Peyer's patch (tissue), 4 donors: ENCODE measurements at regions not wholly inside any gene's neighbourhood (a gene's known extent, or its start where the extent isn't known, plus 50 kb on each side); places are given as distances from the start of the nearest gene placed in this dataset.

ENCODE experiments used
- DNase-seq, 3 donors: peaks; one replicate each; pipeline ENCODE4 v3.0.0-alpha.2; 2017 to 2019
- H3K27ac ChIP-seq, 4 donors: fragments of 200-600 bp; sonication (generic); one replicate each; pipeline ENCODE4 v1.5.1; 2016 to 2019
- H3K27me3 ChIP-seq, 2 donors: fragments of 200-600 bp; sonication (generic); one replicate each; pipeline ENCODE4 v1.5.1; 2019
- H3K36me3 ChIP-seq, 3 donors: fragments of 200-600 bp; sonication (generic); one replicate each; pipeline ENCODE4 v1.5.1; 2016 to 2019
- H3K4me1 ChIP-seq, 4 donors: fragments of 200-600 bp; sonication (generic); one replicate each; pipeline ENCODE4 v1.5.1; 2016 to 2019
- H3K4me3 ChIP-seq, 4 donors: fragments of 200-600 bp; sonication (generic); 1 replicate in 3 of 4; 2 replicates in 1 of 4; pipeline ENCODE4 v1.5.1; 2016 to 2019; ENCODE audit warnings: mild to moderate bottlenecking in 1 of 4
- H3K9me3 ChIP-seq, 4 donors: fragments of 200-600 bp; sonication (generic); one replicate each; pipeline ENCODE4 v1.5.1; 2016 to 2019; ENCODE audit warnings: mild to moderate bottlenecking in 1 of 4
- POLR2A ChIP-seq, 2 donors: fragments of 450-650 bp; IDR thresholded peaks; one replicate each; pipeline ENCODE4 v1.5.1; 2017; ENCODE audit warnings: antibody characterized with exemption in 2 of 2, mild to moderate bottlenecking in 2 of 2, moderate library complexity in 2 of 2
- TF ChIP-seq, protein P1 (sequence below), 6 experiments: fragments of 450-650 bp in 4 of 6; fragments of 200-600 bp in 2 of 6; sonication (generic) in 1 of 6; IDR thresholded peaks; one replicate each; pipeline ENCODE4 v1.5.1; 2017 to 2019; ENCODE audit warnings: antibody characterized with exemption in 6 of 6, mild to moderate bottlenecking in 3 of 6, moderate library complexity in 1 of 6

DNA sequence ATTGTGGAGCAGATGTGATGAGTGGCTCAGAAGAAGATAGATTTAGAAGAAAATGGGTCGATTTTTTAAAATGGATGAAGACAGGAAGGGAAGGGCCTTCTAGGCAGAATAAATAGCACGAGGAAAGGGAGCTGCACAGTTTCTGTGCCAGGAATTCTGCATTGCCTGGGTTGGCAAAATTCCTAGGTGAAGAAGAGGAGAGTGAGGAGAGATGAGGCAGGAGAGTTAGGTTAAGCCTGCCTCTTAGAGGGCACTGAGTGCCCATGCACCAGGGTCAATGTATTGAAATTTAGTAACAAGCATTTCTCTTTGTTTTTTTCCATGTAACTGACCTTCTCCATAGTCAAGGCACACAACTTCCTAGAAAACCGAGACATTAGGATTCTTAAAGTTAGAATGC lies 159.5 kb downstream of the YTHDC2 start:
- no peak for TF ChIP-seq POLR2A (IDR thresholded peaks at IDR 0.05)
- TF ChIP-seq, protein P1, sequence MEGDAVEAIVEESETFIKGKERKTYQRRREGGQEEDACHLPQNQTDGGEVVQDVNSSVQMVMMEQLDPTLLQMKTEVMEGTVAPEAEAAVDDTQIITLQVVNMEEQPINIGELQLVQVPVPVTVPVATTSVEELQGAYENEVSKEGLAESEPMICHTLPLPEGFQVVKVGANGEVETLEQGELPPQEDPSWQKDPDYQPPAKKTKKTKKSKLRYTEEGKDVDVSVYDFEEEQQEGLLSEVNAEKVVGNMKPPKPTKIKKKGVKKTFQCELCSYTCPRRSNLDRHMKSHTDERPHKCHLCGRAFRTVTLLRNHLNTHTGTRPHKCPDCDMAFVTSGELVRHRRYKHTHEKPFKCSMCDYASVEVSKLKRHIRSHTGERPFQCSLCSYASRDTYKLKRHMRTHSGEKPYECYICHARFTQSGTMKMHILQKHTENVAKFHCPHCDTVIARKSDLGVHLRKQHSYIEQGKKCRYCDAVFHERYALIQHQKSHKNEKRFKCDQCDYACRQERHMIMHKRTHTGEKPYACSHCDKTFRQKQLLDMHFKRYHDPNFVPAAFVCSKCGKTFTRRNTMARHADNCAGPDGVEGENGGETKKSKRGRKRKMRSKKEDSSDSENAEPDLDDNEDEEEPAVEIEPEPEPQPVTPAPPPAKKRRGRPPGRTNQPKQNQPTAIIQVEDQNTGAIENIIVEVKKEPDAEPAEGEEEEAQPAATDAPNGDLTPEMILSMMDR (IDR thresholded peaks at IDR 0.05), result no peak
- Histone ChIP-seq H3K36me3 (no peaks in the 10 kb centered on the region), H3K27ac (no peak overlapping the region), H3K27me3 (no peaks in the 10 kb centered on the region), H3K4me1 (no peaks in the 10 kb centered on the region), H3K9me3 (no peaks in the 10 kb centered on the region), H3K4me3 (no peak overlapping the region)
- no peak for DNase-seq

DNA sequence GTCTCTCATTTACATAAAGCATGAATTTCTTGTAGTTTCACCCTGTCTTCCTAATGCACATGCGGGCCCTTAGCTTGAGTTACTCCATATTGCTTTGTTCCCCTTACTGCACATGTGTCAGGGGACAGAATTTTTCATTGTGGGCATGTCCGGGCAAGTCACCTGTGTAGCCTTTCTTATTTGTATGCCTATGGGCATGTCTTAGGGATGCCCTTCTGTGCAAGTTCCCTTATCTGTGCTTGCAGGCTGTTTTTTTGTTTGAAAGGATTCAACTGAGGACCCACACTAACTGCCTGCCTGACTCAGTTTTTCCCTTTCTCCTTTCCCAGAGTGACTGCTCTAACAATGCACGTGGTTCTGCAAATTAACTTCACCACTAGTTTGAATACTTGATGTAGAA lies 161.7 kb downstream of the YTHDC2 start:
- Histone ChIP-seq H3K27me3 (no peaks in the 10 kb centered on the region), H3K9me3 (no peaks in the 10 kb centered on the region), H3K4me3 (no peak overlapping the region), H3K4me1 (no peaks in the 10 kb centered on the region), H3K36me3 (no peaks in the 10 kb centered on the region), H3K27ac (no peak overlapping the region)
- TF ChIP-seq, protein P1 (IDR thresholded peaks at IDR 0.05), result no peak
- TF ChIP-seq POLR2A (IDR thresholded peaks at IDR 0.05), result no peak
- no peak for DNase-seq

DNA sequence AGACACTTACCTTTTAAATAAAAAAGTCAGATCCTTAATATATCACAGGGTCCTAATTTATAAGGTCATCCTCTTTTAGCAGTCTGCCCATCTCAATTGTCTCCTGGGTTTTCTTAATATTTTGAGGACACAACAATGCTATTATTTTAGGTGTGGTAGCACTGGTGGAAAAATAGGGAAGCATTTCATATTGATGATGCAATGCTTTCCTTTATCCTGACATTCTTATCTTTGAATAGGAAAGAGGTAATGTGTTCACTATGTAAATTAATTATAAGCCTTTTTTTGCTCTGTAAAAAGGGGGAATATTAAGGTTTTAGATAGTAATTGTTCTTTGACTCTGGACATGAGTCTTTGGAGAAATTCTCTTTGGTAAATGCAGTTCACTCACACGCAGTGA lies 164.7 kb downstream of the YTHDC2 start:
- no peaks in the 10 kb centered on the region for H3K27me3 ChIP-seq
- TF ChIP-seq, protein P1 (IDR thresholded peaks at IDR 0.05), result no peak
- TF ChIP-seq POLR2A (IDR thresholded peaks at IDR 0.05), result no peak
- H3K9me3 ChIP-seq, result no peaks in the 10 kb centered on the region
- no peaks in the 10 kb centered on the region for H3K4me1 ChIP-seq
- no peak overlapping the region for H3K27ac ChIP-seq
- H3K36me3 ChIP-seq, result no peaks in the 10 kb centered on the region
- DNase-seq, result no peak
- H3K4me3 ChIP-seq, result no peak overlapping the region

DNA sequence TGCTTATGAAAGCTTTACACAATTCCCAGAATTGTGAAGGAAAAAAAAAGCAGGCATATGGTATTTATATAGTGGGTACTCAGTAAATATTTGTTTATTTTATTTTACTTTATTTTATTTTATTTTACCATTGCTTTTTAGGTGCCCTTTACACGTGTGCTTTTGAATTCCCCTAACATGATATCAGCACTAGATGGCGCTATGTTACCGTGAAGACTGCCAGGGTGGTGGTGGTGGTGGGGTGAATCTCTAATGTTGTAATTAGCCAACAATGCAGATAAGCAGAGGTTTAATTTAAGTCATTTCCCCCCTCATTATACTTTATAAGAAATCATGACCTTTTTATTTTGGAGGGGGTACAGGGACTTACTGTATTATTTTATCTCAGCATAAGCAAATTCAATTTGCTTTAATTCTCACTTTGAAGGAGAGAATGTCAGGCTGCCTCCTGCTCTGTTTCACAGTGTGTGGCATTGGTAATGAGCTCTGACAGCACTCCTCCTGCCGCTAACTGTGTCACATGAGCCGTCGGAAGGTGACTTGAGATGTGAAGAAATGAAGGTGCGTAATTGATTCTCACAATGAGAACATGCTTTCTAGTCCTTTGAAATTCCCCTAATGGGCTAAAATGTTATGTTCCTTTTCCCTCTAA lies 165.6 kb downstream of the YTHDC2 start:
- Histone ChIP-seq H3K36me3 (no peaks in the 10 kb centered on the region), H3K27ac (no peak overlapping the region), H3K4me3 (no peak overlapping the region), H3K9me3 (no peaks in the 10 kb centered on the region), H3K4me1 (no peaks in the 10 kb centered on the region), H3K27me3 (no peaks in the 10 kb centered on the region)
- no peak for DNase-seq
- TF ChIP-seq POLR2A (IDR thresholded peaks at IDR 0.05), result no peak
- TF ChIP-seq, protein P1 (IDR thresholded peaks at IDR 0.05), result peak in 4 of 6 experiments; percentile 51 to 67 (median 54)

DNA sequence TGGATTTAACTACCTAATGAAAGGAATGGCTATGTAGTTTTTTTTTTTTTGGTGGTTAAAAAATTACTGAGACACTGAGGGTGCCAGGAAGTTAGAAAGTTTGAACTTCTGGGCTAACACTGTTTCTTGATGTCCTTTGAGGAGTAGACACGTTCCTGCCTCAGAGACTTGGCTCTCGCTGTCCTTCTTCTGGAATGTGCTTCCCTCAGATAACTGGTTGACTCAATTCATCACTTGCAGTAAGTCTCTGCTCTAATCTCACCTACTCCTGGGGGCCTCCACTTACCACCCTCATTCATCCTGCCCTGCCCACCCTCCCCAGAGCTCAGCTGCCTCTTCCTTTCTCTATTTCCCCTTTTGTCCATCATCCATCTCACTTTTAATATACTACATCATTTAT lies 167.0 kb downstream of the YTHDC2 start:
- no peak overlapping the region for H3K4me3 ChIP-seq

More for the DNA sequence above, 167.0 kb downstream of the YTHDC2 start:
- no peaks in the 10 kb centered on the region for H3K27me3 ChIP-seq
- H3K9me3 ChIP-seq, result no peaks in the 10 kb centered on the region
- H3K27ac ChIP-seq, result no peak overlapping the region
- H3K36me3 ChIP-seq, result no peaks in the 10 kb centered on the region
- H3K4me1 ChIP-seq, result no peaks in the 10 kb centered on the region
- TF ChIP-seq, protein P1 (IDR thresholded peaks at IDR 0.05), result no peak
- no peak for TF ChIP-seq POLR2A (IDR thresholded peaks at IDR 0.05)
- DNase-seq, result no peak
